Activated CD4-positive, CD25-positive, alpha-beta regulatory T cell treated with anti-CD3 and anti-CD28 coated beads, Interleukin-2, amount 50 U/mL, for 24 hours (primary cell): ENCODE measurements at regions not wholly inside any gene's neighbourhood (a gene's known extent, or its start where the extent isn't known, plus 50 kb on each side); places are given as distances from the start of the nearest gene placed in this dataset.
"Not testable (repeated sequence)": the region's sequence is repeated elsewhere in the genome, so short reads cannot be mapped to it uniquely, and the experiment has no call there.

ENCODE experiments used
- ATAC-seq, 2 donors: fragments of 150-1000 bp; cut with Tn5 transposase; one replicate each; pipeline ENCODE4 v1.10.0; 2021; ENCODE audit warnings: mild to moderate bottlenecking in 1 of 2, moderate library complexity in 1 of 2

- no peak for ATAC-seq
Observed at GRCh38 chr18:77329651-77330050, 80.0 kb downstream of the GALR1 start.

GRCh38 chr18:77334876-77335275, 85.2 kb downstream of the GALR1 start:
- ATAC-seq = no peak

GRCh38 chr18:77337604-77338003, 88.0 kb downstream of the GALR1 start:
- ATAC-seq = no peak

- no peak for ATAC-seq
Observed at GRCh38 chr18:77339093-77339492, 89.4 kb downstream of the GALR1 start.

- no peak for ATAC-seq
Observed at GRCh38 chr18:77339623-77340022, 90.0 kb downstream of the GALR1 start.

GRCh38 chr18:77340815-77341214, 91.2 kb downstream of the GALR1 start:
- no peak for ATAC-seq

GRCh38 chr18:77341527-77342325, 92.1 kb downstream of the GALR1 start:
- no peak for ATAC-seq

GRCh38 chr18:77342736-77343135, 93.1 kb downstream of the GALR1 start:
- ATAC-seq = no peak

GRCh38 chr18:77343846-77344510, 94.3 kb downstream of the GALR1 start:
- ATAC-seq = no peak

- no peak for ATAC-seq
Observed at GRCh38 chr18:77344786-77345500, 95.3 kb downstream of the GALR1 start.

- ATAC-seq = no peak
Observed at GRCh38 chr18:77346208-77346810, 96.7 kb downstream of the GALR1 start.

GRCh38 chr18:77353349-77353748, 103.7 kb downstream of the GALR1 start:
- not testable (repeated sequence) for ATAC-seq

- ATAC-seq = no peak
Observed at GRCh38 chr18:77359561-77360314, 110.1 kb downstream of the GALR1 start.

- no peak for ATAC-seq
Observed at GRCh38 chr18:77360315-77361190, 110.9 kb downstream of the GALR1 start.

GRCh38 chr18:77361382-77361781, 111.7 kb downstream of the GALR1 start:
- ATAC-seq = no peak

GRCh38 chr18:77365667-77366066, 116.0 kb downstream of the GALR1 start:
- ATAC-seq = no peak

GRCh38 chr18:77366067-77366719, 116.5 kb downstream of the GALR1 start:
- ATAC-seq = no peak

GRCh38 chr18:77366720-77367641, 117.3 kb downstream of the GALR1 start:
- no peak for ATAC-seq

- no peak for ATAC-seq
Observed at GRCh38 chr18:77369644-77370043, 120.0 kb downstream of the GALR1 start.
